HL-60 (cell line): ENCODE measurements at regions not wholly inside any gene's neighbourhood (a gene's known extent, or its start where the extent isn't known, plus 50 kb on each side); places are given as distances from the start of the nearest gene placed in this dataset.

Experiments
- DNase-seq, 2 experiments: peaks; one replicate each; pipeline ENCODE4 v3.0.0-alpha.2; 2010 to 2020; ENCODE audit warnings: low read depth in 1 of 2, low spot score in 1 of 2
- H3K27ac ChIP-seq: fragments of 250-450 bp; sonication (Bioruptor Pico); replicated peaks from 2 replicates; pipeline ENCODE4 v1.5.1; 2020; ENCODE audit warnings: mild to moderate bottlenecking, moderate library complexity
- H3K27me3 ChIP-seq: fragments of 250-450 bp; sonication (Bioruptor Pico); 2 replicates; pipeline ENCODE4 v1.5.1; 2021; ENCODE audit warnings: mild to moderate bottlenecking, moderate library complexity; ENCODE audit not compliant: insufficient read depth, poor library complexity, severe bottlenecking
- H3K4me3 ChIP-seq: replicated peaks from 2 replicates; pipeline ENCODE4 v1.5.1; 2011; ENCODE audit warnings: mild to moderate bottlenecking, control low read depth, low read length; ENCODE audit not compliant: insufficient read depth
- CTCF ChIP-seq: IDR thresholded peaks from one replicate; pipeline ENCODE4 v1.5.1; 2011; ENCODE audit warnings: low read length, control low read depth, inconsistent platforms; ENCODE audit not compliant: insufficient read depth
- GABPA ChIP-seq: IDR thresholded peaks from 2 replicates; pipeline ENCODE4 v1.6.1; 2012; ENCODE audit warnings: low read depth
- POLR2AphosphoS5 ChIP-seq: IDR thresholded peaks from 2 replicates; pipeline ENCODE4 v1.6.1; 2012; ENCODE audit warnings: low read depth
- REST ChIP-seq: IDR thresholded peaks from 2 replicates; pipeline ENCODE4 v1.6.1; 2012; ENCODE audit warnings: low read depth; ENCODE audit not compliant: insufficient replicate concordance
- SPI1 ChIP-seq: IDR thresholded peaks from 2 replicates; pipeline ENCODE4 v1.6.1; 2012; ENCODE audit warnings: low read depth, mild to moderate bottlenecking, borderline replicate concordance

- H3K4me3 ChIP-seq = no peak overlapping the region
- TF ChIP-seq SPI1 = no peak
- TF ChIP-seq REST = no peak
- no peak for TF ChIP-seq CTCF
- no peak for TF ChIP-seq POLR2AphosphoS5
- no peak for TF ChIP-seq GABPA
- H3K27ac ChIP-seq = no peak overlapping the region
- no peak for DNase-seq
- H3K27me3 ChIP-seq = no peaks in the 10 kb centered on the region
Measured at GRCh38 chr14:101048766-101049165, 145.2 kb upstream of the RTL1 start.

- TF ChIP-seq SPI1 = no peak
- TF ChIP-seq POLR2AphosphoS5 = no peak
- TF ChIP-seq CTCF = no peak
- TF ChIP-seq REST = no peak
- TF ChIP-seq GABPA = no peak
- H3K4me3 ChIP-seq = no peak overlapping the region
- no peaks in the 10 kb centered on the region for H3K27me3 ChIP-seq
- H3K27ac ChIP-seq = no peak overlapping the region
- no peak for DNase-seq
Measured at GRCh38 chr14:101049511-101049910, 146.0 kb upstream of the RTL1 start.

DNA sequence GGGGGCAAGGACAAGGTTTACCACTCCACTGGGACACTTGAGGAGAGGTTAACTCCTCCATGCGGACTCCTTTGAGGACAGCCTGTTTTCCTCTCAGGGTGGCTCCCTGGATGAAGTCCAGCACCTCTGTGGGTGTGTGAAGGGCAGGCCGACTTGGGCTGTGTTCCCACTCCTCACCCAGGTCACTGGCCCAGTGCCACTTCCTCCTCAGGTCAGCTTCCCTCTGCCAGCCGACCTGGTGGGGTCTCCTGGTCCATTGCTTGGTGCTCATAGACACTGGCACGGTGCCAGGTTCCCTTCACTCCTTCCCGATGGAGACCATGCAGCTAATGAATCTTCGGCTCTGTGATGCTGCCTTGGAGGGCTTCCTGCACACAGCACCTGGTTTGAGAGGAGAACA is 146.4 kb upstream of the RTL1 start:
- no peaks in the 10 kb centered on the region for H3K27me3 ChIP-seq
- H3K4me3 ChIP-seq = no peak overlapping the region
- no peak for DNase-seq
- H3K27ac ChIP-seq = no peak overlapping the region
- TF ChIP-seq REST (no peak), GABPA (no peak), CTCF (no peak), POLR2AphosphoS5 (no peak), SPI1 (no peak)
